Heart left ventricle (tissue), 16 donors: ENCODE measurements at regions not wholly inside any gene's neighbourhood (a gene's known extent, or its start where the extent isn't known, plus 50 kb on each side); places are given as distances from the start of the nearest gene placed in this dataset.

Experiments
- ATAC-seq, 4 donors: fragments of 200-7000 bp; cut with Tn5 transposase; one replicate each; pipeline ENCODE4 v1.9.1; 2020 to 2022; ENCODE audit warnings: moderate library complexity in 4 of 4, mild to moderate bottlenecking in 3 of 4, moderate number of reproducible peaks in 1 of 4
- DNase-seq, 5 donors: peaks; one replicate each; pipeline ENCODE4 v3.0.0-alpha.2; 2020
- H3K27ac ChIP-seq, 12 donors: fragments of 200-600 bp; sonication (generic) in 4 of 12; one replicate each; pipeline versions ENCODE4 v1.5.0 to v1.8.0; 2016 to 2022; ENCODE audit warnings: mild to moderate bottlenecking in 2 of 12
- H3K27me3 ChIP-seq, 9 donors: fragments of 200-600 bp; sonication (generic) in 2 of 9; one replicate each; pipeline versions ENCODE4 v1.5.1 to v1.8.0; 2016 to 2022; ENCODE audit warnings: mild to moderate bottlenecking in 3 of 9
- H3K36me3 ChIP-seq, 9 donors: fragments of 200-600 bp; sonication (generic) in 2 of 9; one replicate each; pipeline versions ENCODE4 v1.5.0 to v1.8.0; 2018 to 2022; ENCODE audit warnings: mild to moderate bottlenecking in 2 of 9
- H3K4me1 ChIP-seq, 12 donors: fragments of 200-600 bp; sonication (generic) in 4 of 12; one replicate each; pipeline versions ENCODE4 v1.5.0 to v1.8.0; 2016 to 2022; ENCODE audit warnings: mild to moderate bottlenecking in 3 of 12
- H3K4me3 ChIP-seq, 12 donors: fragments of 200-600 bp; sonication (generic) in 4 of 12; one replicate each; pipeline versions ENCODE4 v1.5.0 to v1.8.0; 2017 to 2022; ENCODE audit warnings: mild to moderate bottlenecking in 9 of 12, moderate library complexity in 4 of 12
- H3K9me3 ChIP-seq, 12 donors: fragments of 200-600 bp; sonication (generic) in 4 of 12; one replicate each; pipeline versions ENCODE4 v1.5.0 to v1.8.0; 2016 to 2022; ENCODE audit warnings: mild to moderate bottlenecking in 1 of 12
- POLR2A ChIP-seq, 2 donors: fragments of 450-650 bp; IDR thresholded peaks; one replicate each; pipeline ENCODE4 v1.6.1; 2017; ENCODE audit warnings: antibody characterized with exemption in 2 of 2, mild to moderate bottlenecking in 2 of 2, moderate library complexity in 2 of 2
- WGBS, 4 donors: extraction: QIAGEN DNeasy Blood & Tissue Kit in 2 of 4; methylation state at CpG; one replicate each; pipeline versions ENCODE4 v1.1.5 to v1.1.7; 2013 to 2018; 5-methylcytosine and 5-hydroxymethylcytosine counted together
- intact Hi-C, 10 donors: fragments of 100-400 bp; cut with DNase I; formaldehyde crosslinking; loops; one replicate each; pipeline versions ENCODE4 v1.11.1 to v1.14.2; 2022
- TF ChIP-seq, protein P1 (sequence below), 12 donors: fragments of 200-600 bp; sonication (generic) in 4 of 12; IDR thresholded peaks; one replicate each; pipeline versions ENCODE4 v1.5.0 to v1.8.0; 2018 to 2022; ENCODE audit warnings: antibody characterized with exemption in 12 of 12, mild to moderate bottlenecking in 5 of 12
- donor health status: ischemic (EF 13 %, LVEDD 7.1; RV severe dilation, severe dysfunction).
- donor health status: healthy with polysubstance abuse.
- donor health status: DM: no; HTN: yes; CAD: no.
- donor health status: DM: no; HTN: no; CAD: no.
- donor health status: ischemic (EF 25% LVEDD 6.9; RV normal size, moderate dysfunction).
- donor health status: ischemic (EF 25% LVEDD 5.7; RV mildly dilated, moderate dysfunction).
- donor health status: healthy.
- donor health status: DM: yes; HTN: yes; CAD: no.
- donor health status: ischemic (EF 35%, LVEDD 5.7; RV mildly dilated, moderate dysfunction).
- donor health status: nonischemic (EF 11% LVEDD 7.7; RV severe dilation, severe dysfunction).
- donor health status: DM: yes; HTN: yes; CAD: no.
- donor health status: PGD.
- donor health status: ischemic (EF 29% LVEDD 5.4; RV normal size, mild dysfunction).
- donor health status: nonischemic (EF 23%, LVEDD 6.1; RV moderate dilation, normal function).

- TF ChIP-seq, protein P1, sequence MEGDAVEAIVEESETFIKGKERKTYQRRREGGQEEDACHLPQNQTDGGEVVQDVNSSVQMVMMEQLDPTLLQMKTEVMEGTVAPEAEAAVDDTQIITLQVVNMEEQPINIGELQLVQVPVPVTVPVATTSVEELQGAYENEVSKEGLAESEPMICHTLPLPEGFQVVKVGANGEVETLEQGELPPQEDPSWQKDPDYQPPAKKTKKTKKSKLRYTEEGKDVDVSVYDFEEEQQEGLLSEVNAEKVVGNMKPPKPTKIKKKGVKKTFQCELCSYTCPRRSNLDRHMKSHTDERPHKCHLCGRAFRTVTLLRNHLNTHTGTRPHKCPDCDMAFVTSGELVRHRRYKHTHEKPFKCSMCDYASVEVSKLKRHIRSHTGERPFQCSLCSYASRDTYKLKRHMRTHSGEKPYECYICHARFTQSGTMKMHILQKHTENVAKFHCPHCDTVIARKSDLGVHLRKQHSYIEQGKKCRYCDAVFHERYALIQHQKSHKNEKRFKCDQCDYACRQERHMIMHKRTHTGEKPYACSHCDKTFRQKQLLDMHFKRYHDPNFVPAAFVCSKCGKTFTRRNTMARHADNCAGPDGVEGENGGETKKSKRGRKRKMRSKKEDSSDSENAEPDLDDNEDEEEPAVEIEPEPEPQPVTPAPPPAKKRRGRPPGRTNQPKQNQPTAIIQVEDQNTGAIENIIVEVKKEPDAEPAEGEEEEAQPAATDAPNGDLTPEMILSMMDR (IDR thresholded peaks at IDR 0.05), result no peak
- TF ChIP-seq POLR2A (IDR thresholded peaks at IDR 0.05), result no peak
- 80 to 92% (median 84%) methylated on average over 6 of the region's 6 CpGs for WGBS, 4 donors
- Histone ChIP-seq H3K9me3 (no peaks in the 10 kb centered on the region), H3K4me1 (no peaks in the 10 kb centered on the region), H3K27me3 (peaks cover 0 to 47% (median 8%) of the 10 kb centered on the region in 9 donors), H3K27ac (no peak overlapping the region), H3K36me3 (no peaks in the 10 kb centered on the region), H3K4me3 (no peak overlapping the region)
- ATAC-seq (no peak), DNase-seq (no peak)
- intact Hi-C loops, result loop anchor here in 4 of 10 donors (10.0 kb wide), 2 partner anchors 218 to 348 kb away; no protein-coding TSS in a partner anchor
Measured at GRCh38 chr1:30356839-30357238, 366.5 kb downstream of the MATN1 start.

- Histone ChIP-seq H3K9me3 (no peaks in the 10 kb centered on the region), H3K4me3 (no peak overlapping the region), H3K27me3 (peaks cover 0 to 29% (median 0%) of the 10 kb centered on the region in 9 donors), H3K36me3 (no peaks in the 10 kb centered on the region), H3K27ac (no peak overlapping the region), H3K4me1 (no peaks in the 10 kb centered on the region)
- WGBS, 4 donors, result 0 to 18% (median 0%) methylated on average over 1 of the region's 1 CpG
- TF ChIP-seq, protein P1 (IDR thresholded peaks at IDR 0.05), result no peak
- TF ChIP-seq POLR2A (IDR thresholded peaks at IDR 0.05), result no peak
- ATAC-seq, result no peak
- DNase-seq, result no peak
- intact Hi-C loops, result loop anchor here in 5 of 10 donors (5.0 to 10.0 kb wide), 3 partner anchors 218 to 350 kb away; no protein-coding TSS in a partner anchor
Measured at GRCh38 chr1:30354410-30354809, 369.0 kb downstream of the MATN1 start.

DNA sequence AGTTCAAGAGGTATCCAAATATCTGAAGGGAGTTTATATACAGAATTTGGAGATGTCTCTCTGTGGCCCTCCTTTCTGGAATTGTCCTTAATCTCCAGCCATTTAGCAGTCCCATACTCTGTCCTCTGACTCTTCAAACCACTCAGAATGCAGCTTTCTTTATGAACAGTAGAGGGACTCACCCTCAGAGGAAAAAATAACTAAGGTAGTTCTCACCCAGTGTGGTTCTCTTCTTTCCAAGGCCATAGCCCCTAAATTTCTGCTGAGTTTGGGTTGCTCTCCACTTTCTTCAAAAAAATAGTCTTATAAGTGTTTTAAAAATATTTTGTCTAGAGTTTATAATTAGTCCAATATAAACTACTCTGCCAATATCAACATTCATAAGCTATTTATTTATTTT, 369.7 kb downstream of the MATN1 start:
- H3K27me3 ChIP-seq, result peaks cover 0 to 26% (median 0%) of the 10 kb centered on the region in 9 donors
- H3K36me3 ChIP-seq, result no peaks in the 10 kb centered on the region
- no peak overlapping the region for H3K27ac ChIP-seq
- TF ChIP-seq POLR2A (IDR thresholded peaks at IDR 0.05), result no peak
- TF ChIP-seq, protein P1 (IDR thresholded peaks at IDR 0.05), result peak in 10 of 12 donors; percentile 5 to 47 (median 25)
- peak in 3 of 4 donors; percentile 57 to 69 (median 59) for ATAC-seq
- intact Hi-C loops, result loop anchor here in 5 of 10 donors (5.0 to 10.0 kb wide), 3 partner anchors 219 to 351 kb away; no protein-coding TSS in a partner anchor
- H3K4me1 ChIP-seq, result no peaks in the 10 kb centered on the region
- H3K9me3 ChIP-seq, result peaks cover 0 to 4% (median 0%) of the 10 kb centered on the region in 12 donors
- no peak for DNase-seq
- no peak overlapping the region for H3K4me3 ChIP-seq

- 75 to 91% (median 86%) methylated on average over 2 of the region's 2 CpGs for WGBS, 4 donors
- TF ChIP-seq, protein P1 (IDR thresholded peaks at IDR 0.05), result no peak
- TF ChIP-seq POLR2A (IDR thresholded peaks at IDR 0.05), result no peak
- intact Hi-C loops, result no loop called here
- DNase-seq (no peak), ATAC-seq (no peak)
- no peaks in the 10 kb centered on the region for H3K36me3 ChIP-seq
- H3K27ac ChIP-seq, result no peak overlapping the region
- no peaks in the 10 kb centered on the region for H3K4me1 ChIP-seq
- H3K27me3 ChIP-seq, result peaks cover 0 to 36% (median 10%) of the 10 kb centered on the region in 9 donors
- no peak overlapping the region for H3K4me3 ChIP-seq
- H3K9me3 ChIP-seq, result peaks cover 0 to 21% (median 3%) of the 10 kb centered on the region in 12 donors
Measured at GRCh38 chr1:30348147-30348546, 375.2 kb downstream of the MATN1 start.
